CD4-positive, alpha-beta memory T cell (primary cell): ENCODE measurements at regions not wholly inside any gene's neighbourhood (a gene's known extent, or its start where the extent isn't known, plus 50 kb on each side); places are given as distances from the start of the nearest gene placed in this dataset.

Source experiments
- CTCF ChIA-PET: fragments of 350-600 bp; sonication (Branson Sonifier 250); formaldehyde crosslinking; loops from one replicate; lab custom pipeline; 2021; ENCODE audit warnings: inconsistent platforms; ENCODE audit not compliant: partially characterized antibody; lab: Charles Lee
- POLR2A ChIA-PET: fragments of 350-600 bp; sonication (Branson Sonifier 250); formaldehyde crosslinking; loops from one replicate; lab custom pipeline; 2021; ENCODE audit not compliant: partially characterized antibody; lab: Charles Lee
- DNase-seq, 5 donors: peaks; one replicate each; pipeline versions ENCODE4 v3.0.0 to v3.0.0-alpha.2; 2020 to 2022; ENCODE audit warnings: mixed read lengths in 1 of 5
- H3K27ac ChIP-seq: one replicate; pipeline ENCODE4 v1.7.0; 2013; ENCODE audit warnings: low read depth, low read length
- H3K27me3 ChIP-seq: 2 replicates; pipeline ENCODE4 v1.7.0; 2013; ENCODE audit warnings: mild to moderate bottlenecking, low read length, moderate library complexity; ENCODE audit not compliant: insufficient read depth
- H3K36me3 ChIP-seq: 2 replicates; pipeline ENCODE4 v1.7.0; 2013; ENCODE audit warnings: mild to moderate bottlenecking, low read length, moderate library complexity; ENCODE audit not compliant: insufficient read depth
- H3K4me1 ChIP-seq: 2 replicates; pipeline ENCODE4 v1.7.0; 2013; ENCODE audit warnings: mild to moderate bottlenecking, low read length, moderate library complexity; ENCODE audit not compliant: insufficient read depth
- H3K4me3 ChIP-seq, 2 donors: one replicate each; pipeline ENCODE4 v1.7.0; 2013; ENCODE audit warnings: low read length in 2 of 2, mild to moderate bottlenecking in 1 of 2
- H3K9me3 ChIP-seq, 2 donors: one replicate each; pipeline ENCODE4 v1.7.0; 2013; ENCODE audit warnings: low read length in 2 of 2, control low read depth in 1 of 2; ENCODE audit not compliant: control insufficient read depth in 1 of 2
- H3K27ac Mint-ChIP-seq, 7 donors: one replicate each; pipeline ENCODE4 v1.8.0; 2020 to 2021; ENCODE audit warnings: mixed read lengths in 7 of 7, mild to moderate bottlenecking in 6 of 7, inconsistent platforms in 3 of 7, moderate library complexity in 3 of 7
- H3K27me3 Mint-ChIP-seq, 2 donors: one replicate each; pipeline ENCODE4 v1.8.0; 2020 to 2021; ENCODE audit warnings: mixed read lengths in 2 of 2
- H3K36me3 Mint-ChIP-seq, 2 donors: one replicate each; pipeline ENCODE4 v1.8.0; 2020 to 2021; ENCODE audit warnings: mixed read lengths in 2 of 2, inconsistent platforms in 1 of 2, mild to moderate bottlenecking in 1 of 2
- H3K4me1 Mint-ChIP-seq, 4 donors: one replicate each; pipeline ENCODE4 v1.8.0; 2020 to 2021; ENCODE audit warnings: mixed read lengths in 4 of 4, mild to moderate bottlenecking in 1 of 4
- H3K4me3 Mint-ChIP-seq, 8 donors: one replicate each; pipeline ENCODE4 v1.8.0; 2020 to 2021; ENCODE audit warnings: mixed read lengths in 8 of 8, mild to moderate bottlenecking in 7 of 8, moderate library complexity in 6 of 8, inconsistent platforms in 3 of 8
- H3K9me3 Mint-ChIP-seq, 8 donors: one replicate each; pipeline ENCODE4 v1.8.0; 2020 to 2021; ENCODE audit warnings: mixed read lengths in 8 of 8, mild to moderate bottlenecking in 5 of 8, inconsistent platforms in 3 of 8, moderate library complexity in 1 of 8
- intact Hi-C: fragments of 100-400 bp; cut with micrococcal nuclease; formaldehyde crosslinking; loops from one replicate; pipeline ENCODE4 v1.15.1; 2023

- H3K4me3 ChIP-seq = no peak overlapping the region
- intact Hi-C loops = no loop called here
- H3K4me1 ChIP-seq = peaks cover 26% of the 10 kb centered on the region
- H3K36me3 ChIP-seq = no peaks in the 10 kb centered on the region
- ChIA-PET CTCF (no interaction called here), POLR2A (no interaction called here)
- Mint-ChIP-seq H3K27ac (peak overlapping the region in 5 of 7 donors; percentile 2 to 94 (median 88)), H3K36me3 (peaks cover 0 to 6% of the 10 kb centered on the region in 2 donors), H3K27me3 (peaks cover 0 to 3% of the 10 kb centered on the region in 2 donors), H3K4me1 (peaks cover 15 to 31% (median 24%) of the 10 kb centered on the region in 4 donors), H3K4me3 (peak overlapping the region; percentile 69 to 81 (median 77)), H3K9me3 (peaks cover 0 to under 1% (median 0%) of the 10 kb centered on the region in 8 donors)
- DNase-seq = no peak
- H3K27ac ChIP-seq = no peak overlapping the region
- no peaks in the 10 kb centered on the region for H3K9me3 ChIP-seq
- no peaks in the 10 kb centered on the region for H3K27me3 ChIP-seq
Measured at GRCh38 chr22:48098921-48099245, 1336.4 kb downstream of the TBC1D22A start.

GRCh38 chr22:48098243-48098920 lies 1335.9 kb downstream of the TBC1D22A start:
- Mint-ChIP-seq H3K27me3 (peaks cover 0 to 3% of the 10 kb centered on the region in 2 donors), H3K27ac (peak overlapping the region; percentile 52 to 94 (median 83)), H3K36me3 (peaks cover 0 to 6% of the 10 kb centered on the region in 2 donors), H3K4me3 (peak overlapping the region; percentile 69 to 81 (median 77)), H3K4me1 (peaks cover 15 to 31% (median 24%) of the 10 kb centered on the region in 4 donors), H3K9me3 (no peaks in the 10 kb centered on the region)
- H3K27me3 ChIP-seq = no peaks in the 10 kb centered on the region
- no peaks in the 10 kb centered on the region for H3K36me3 ChIP-seq
- no peaks in the 10 kb centered on the region for H3K9me3 ChIP-seq
- DNase-seq = peak; percentile 37 to 58 (median 48)
- CTCF ChIA-PET = no interaction called here
- POLR2A ChIA-PET = no interaction called here
- H3K4me1 ChIP-seq = peaks cover 26% of the 10 kb centered on the region
- H3K27ac ChIP-seq = no peak overlapping the region
- peak overlapping the region in 1 of 2 donors; percentile 20 for H3K4me3 ChIP-seq
- intact Hi-C loops = no loop called here

GRCh38 chr22:48097723-48098122 lies 1335.3 kb downstream of the TBC1D22A start:
- Mint-ChIP-seq H3K4me1 (peaks cover 15 to 31% (median 24%) of the 10 kb centered on the region in 4 donors), H3K27ac (peak overlapping the region; percentile 52 to 94 (median 83)), H3K4me3 (peak overlapping the region in 7 of 8 donors; percentile 69 to 81 (median 78)), H3K36me3 (peaks cover 0 to 6% of the 10 kb centered on the region in 2 donors), H3K9me3 (no peaks in the 10 kb centered on the region), H3K27me3 (peaks cover 0 to 3% of the 10 kb centered on the region in 2 donors)
- ChIA-PET CTCF (no interaction called here), POLR2A (no interaction called here)
- Histone ChIP-seq H3K9me3 (no peaks in the 10 kb centered on the region), H3K4me3 (peak overlapping the region; percentile 9 to 20), H3K27ac (no peak overlapping the region), H3K27me3 (no peaks in the 10 kb centered on the region), H3K4me1 (peaks cover 26% of the 10 kb centered on the region), H3K36me3 (no peaks in the 10 kb centered on the region)
- DNase-seq = no peak
- intact Hi-C loops = no loop called here

- peaks cover 0 to 3% of the 10 kb centered on the region in 2 donors for H3K27me3 Mint-ChIP-seq
- DNase-seq = no peak
- ChIA-PET POLR2A (no interaction called here), CTCF (no interaction called here)
- Histone ChIP-seq H3K4me1 (peaks cover 26% of the 10 kb centered on the region), H3K9me3 (no peaks in the 10 kb centered on the region), H3K4me3 (no peak overlapping the region), H3K36me3 (no peaks in the 10 kb centered on the region), H3K27me3 (no peaks in the 10 kb centered on the region), H3K27ac (no peak overlapping the region)
- H3K9me3 Mint-ChIP-seq = no peaks in the 10 kb centered on the region
- peak overlapping the region in 3 of 7 donors; percentile 13 to 80 (median 32) for H3K27ac Mint-ChIP-seq
- intact Hi-C loops = no loop called here
- H3K36me3 Mint-ChIP-seq = peaks cover 0 to 6% of the 10 kb centered on the region in 2 donors
- peaks cover 15 to 31% (median 24%) of the 10 kb centered on the region in 4 donors for H3K4me1 Mint-ChIP-seq
- peak overlapping the region in 3 of 8 donors; percentile 24 to 39 (median 31) for H3K4me3 Mint-ChIP-seq
Measured at GRCh38 chr22:48096851-48097665, 1334.6 kb downstream of the TBC1D22A start.

GRCh38 chr22:48096411-48096810 lies 1334.0 kb downstream of the TBC1D22A start:
- Histone ChIP-seq H3K4me3 (no peak overlapping the region), H3K27me3 (no peaks in the 10 kb centered on the region), H3K27ac (no peak overlapping the region), H3K9me3 (no peaks in the 10 kb centered on the region), H3K36me3 (no peaks in the 10 kb centered on the region), H3K4me1 (peaks cover 26% of the 10 kb centered on the region)
- ChIA-PET CTCF (no interaction called here), POLR2A (no interaction called here)
- no peak for DNase-seq
- Mint-ChIP-seq H3K4me1 (peaks cover 15 to 30% (median 24%) of the 10 kb centered on the region in 4 donors), H3K27ac (peak overlapping the region in 1 of 7 donors; percentile 13), H3K4me3 (no peak overlapping the region), H3K36me3 (peaks cover 0 to 6% of the 10 kb centered on the region in 2 donors), H3K27me3 (peaks cover 0 to 3% of the 10 kb centered on the region in 2 donors), H3K9me3 (no peaks in the 10 kb centered on the region)
- intact Hi-C loops = no loop called here

GRCh38 chr22:48093981-48094380 lies 1331.5 kb downstream of the TBC1D22A start:
- ChIA-PET POLR2A (no interaction called here), CTCF (no interaction called here)
- no peaks in the 10 kb centered on the region for H3K27me3 ChIP-seq
- no peak for DNase-seq
- no peaks in the 10 kb centered on the region for H3K9me3 Mint-ChIP-seq
- peaks cover 18% of the 10 kb centered on the region for H3K4me1 ChIP-seq
- H3K9me3 ChIP-seq = no peaks in the 10 kb centered on the region
- peaks cover 0 to 6% of the 10 kb centered on the region in 2 donors for H3K36me3 Mint-ChIP-seq
- peaks cover 1 to 7% of the 10 kb centered on the region in 2 donors for H3K27me3 Mint-ChIP-seq
- no peak overlapping the region for H3K4me3 Mint-ChIP-seq
- peaks cover 12 to 20% (median 17%) of the 10 kb centered on the region in 4 donors for H3K4me1 Mint-ChIP-seq
- no peaks in the 10 kb centered on the region for H3K36me3 ChIP-seq
- intact Hi-C loops = no loop called here
- no peak overlapping the region for H3K4me3 ChIP-seq
- no peak overlapping the region for H3K27ac ChIP-seq
- no peak overlapping the region for H3K27ac Mint-ChIP-seq

GRCh38 chr22:48092866-48093265 lies 1330.4 kb downstream of the TBC1D22A start:
- POLR2A ChIA-PET = no interaction called here
- peaks cover 3 to 9% (median 6%) of the 10 kb centered on the region in 4 donors for H3K4me1 Mint-ChIP-seq
- no peak overlapping the region for H3K27ac ChIP-seq

More at GRCh38 chr22:48092866-48093265, 1330.4 kb downstream of the TBC1D22A start:
- H3K27me3 ChIP-seq = no peaks in the 10 kb centered on the region
- H3K27me3 Mint-ChIP-seq = peaks cover 1 to 7% of the 10 kb centered on the region in 2 donors
- no peak overlapping the region for H3K27ac Mint-ChIP-seq
- no peak overlapping the region for H3K4me3 ChIP-seq
- no peak for DNase-seq
- H3K9me3 Mint-ChIP-seq = no peaks in the 10 kb centered on the region
- intact Hi-C loops = no loop called here
- H3K36me3 Mint-ChIP-seq = no peaks in the 10 kb centered on the region
- CTCF ChIA-PET = no interaction called here
- no peaks in the 10 kb centered on the region for H3K9me3 ChIP-seq
- H3K36me3 ChIP-seq = no peaks in the 10 kb centered on the region
- peaks cover 10% of the 10 kb centered on the region for H3K4me1 ChIP-seq
- no peak overlapping the region for H3K4me3 Mint-ChIP-seq
